ENCODE measurements at regions not wholly inside any gene's neighbourhood (a gene's known extent, or its start where the extent isn't known, plus 50 kb on each side); places are given as distances from the start of the nearest gene placed in this dataset.

DNA sequence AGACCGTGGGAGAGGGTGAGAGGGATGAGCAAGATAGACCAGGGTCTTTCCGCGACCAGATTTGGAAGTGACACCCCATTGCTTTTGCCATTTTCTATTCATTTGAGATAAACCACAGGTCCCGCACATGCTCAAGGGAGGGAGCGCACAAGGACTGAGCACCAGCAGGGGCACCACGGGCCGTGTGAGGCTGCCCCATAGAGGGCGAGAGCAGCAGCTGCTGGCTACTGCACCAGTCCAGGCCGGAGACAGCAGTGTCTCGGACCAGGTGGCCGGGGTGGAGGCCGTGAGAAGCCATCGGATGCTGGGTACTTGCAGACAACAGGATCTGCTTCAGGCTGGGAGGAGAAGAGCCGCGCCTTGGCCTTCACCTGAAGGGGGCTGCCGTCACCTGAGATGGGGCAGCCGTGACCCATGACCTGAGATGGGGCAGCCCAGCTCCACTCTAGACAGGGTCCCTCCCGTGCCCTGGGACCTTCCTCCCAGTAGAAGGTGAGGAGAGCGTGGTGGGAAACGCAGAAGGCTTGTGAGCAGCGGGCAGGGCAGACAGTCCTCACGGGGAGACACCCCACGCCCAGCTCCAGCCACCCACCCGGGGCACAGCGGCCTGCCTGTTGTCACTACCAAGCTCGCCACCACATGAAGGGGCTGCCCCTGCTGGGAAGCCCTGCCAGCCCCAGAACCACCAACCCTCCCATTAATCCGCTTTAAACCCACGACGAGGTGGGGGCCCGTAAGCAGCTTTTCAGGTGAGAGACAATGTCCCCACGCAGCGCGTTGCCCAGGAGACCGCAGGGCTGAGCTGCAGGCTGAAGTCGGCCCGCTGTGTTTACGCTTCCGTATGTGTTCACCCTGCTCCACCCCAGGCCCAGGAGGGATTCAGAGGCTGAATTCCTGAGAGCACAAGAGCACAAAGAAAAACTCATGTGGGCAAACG is 61.7 kb upstream of the FBRSL1 start:
- Histone ChIP-seq H3K36me3 (no peaks in the 10 kb centered on the region), H3K9me3 (peaks cover 4% of the 10 kb centered on the region; the same call in 1 of the 2 replicates), H3K4me3 (no peak overlapping the region), H3K27me3 (peaks cover 4% of the 10 kb centered on the region; the same call in 1 of the 2 replicates)
- no peak for DNase-seq

DNA sequence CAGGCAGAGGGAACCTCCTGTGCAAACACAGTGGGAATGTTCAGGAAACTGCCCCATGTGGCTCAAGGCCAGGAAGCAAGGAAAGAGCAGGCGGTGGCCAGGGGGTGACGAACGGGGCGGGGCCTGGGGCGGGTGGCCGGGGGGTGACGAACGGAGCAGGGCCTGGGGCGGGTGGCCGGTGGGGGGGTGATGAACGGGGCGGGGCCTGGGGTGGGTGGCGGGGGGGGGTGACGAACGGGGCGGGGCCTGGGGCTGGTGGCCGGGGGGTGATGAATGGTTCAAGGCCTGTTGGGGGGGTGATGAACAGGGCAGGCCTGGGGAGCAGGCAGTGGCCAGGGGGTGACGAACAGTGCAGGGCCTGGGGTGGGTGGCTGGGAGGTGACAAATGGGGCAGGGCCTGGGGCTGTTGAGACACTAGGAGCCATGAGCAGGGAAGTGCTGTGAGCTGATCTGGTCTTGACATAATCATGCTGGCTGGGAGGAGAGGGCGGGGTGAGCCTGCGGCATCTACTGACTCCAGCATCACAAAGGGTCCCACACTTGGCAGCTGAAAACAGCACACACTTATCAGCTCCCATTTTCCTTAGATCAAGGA is 62.7 kb upstream of the FBRSL1 start:
- Histone ChIP-seq H3K27me3 (peaks cover 14% of the 10 kb centered on the region), H3K9me3 (peaks cover 8% of the 10 kb centered on the region; the same call in 1 of the 2 replicates), H3K36me3 (no peaks in the 10 kb centered on the region), H3K4me3 (no peak overlapping the region)
- no peak for DNase-seq

DNA sequence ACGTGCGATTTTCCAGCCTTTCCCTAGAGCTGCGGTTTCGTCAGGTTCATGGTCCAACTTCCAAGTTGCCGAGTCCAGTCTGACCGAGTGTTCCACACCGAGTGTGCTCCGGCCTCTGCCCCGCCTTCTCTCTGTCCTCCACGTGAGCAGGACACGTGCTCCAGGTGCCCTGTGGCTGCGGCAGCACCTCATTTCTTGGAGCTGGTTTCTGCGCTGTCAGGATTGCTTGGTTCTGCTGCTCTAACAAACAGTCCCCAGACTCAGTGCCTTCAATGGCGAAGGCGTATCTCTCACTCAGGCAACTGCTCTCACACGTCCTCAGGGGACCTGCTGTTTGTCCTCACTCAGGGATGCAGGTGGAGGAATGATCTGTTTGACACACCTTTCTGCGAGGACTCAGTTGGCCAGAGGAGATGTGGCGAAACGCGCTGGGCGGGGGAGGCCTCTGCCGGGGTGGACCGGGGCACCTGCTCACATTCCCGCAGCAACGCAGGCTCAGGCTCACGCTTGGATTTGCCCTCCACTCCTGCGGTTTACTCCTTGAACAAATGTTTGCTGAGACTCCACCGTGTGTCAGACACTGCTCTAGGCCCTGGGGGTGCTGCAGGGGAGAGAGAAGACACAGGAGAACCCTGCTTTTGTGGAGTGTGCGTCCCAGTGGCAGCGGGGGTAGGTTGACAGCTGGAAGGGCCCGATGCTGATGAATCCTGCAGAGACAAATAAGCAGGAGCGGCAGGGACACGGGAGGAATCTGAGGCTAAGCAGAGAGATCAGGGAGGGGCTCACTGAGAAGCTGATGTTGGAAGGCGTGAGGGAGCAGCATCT is 63.4 kb upstream of the FBRSL1 start:
- Histone ChIP-seq H3K36me3 (no peaks in the 10 kb centered on the region), H3K9me3 (peaks cover 8% of the 10 kb centered on the region; the same call in 1 of the 2 replicates), H3K4me3 (no peak overlapping the region), H3K27me3 (peaks cover 21% of the 10 kb centered on the region)
- DNase-seq, result no peak

DNA sequence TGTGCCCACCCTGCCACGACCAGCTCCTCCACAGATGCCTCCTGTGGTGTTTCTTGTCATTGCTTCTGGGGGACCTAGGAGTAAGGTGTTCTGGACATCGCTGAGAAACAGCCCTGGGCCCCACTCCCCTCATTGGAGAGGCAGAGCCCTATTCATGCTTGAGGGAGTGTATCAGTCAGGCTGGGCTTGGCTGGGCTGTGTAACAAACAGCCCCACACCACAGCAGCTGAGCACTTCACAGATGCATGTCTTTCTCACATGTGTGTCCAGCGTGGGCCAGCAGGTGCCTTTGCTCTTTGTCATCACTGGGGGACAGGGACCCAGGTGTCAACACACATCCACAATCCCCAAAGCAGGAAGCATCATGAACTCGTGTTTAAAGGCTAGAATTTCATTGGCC is 65.1 kb upstream of the FBRSL1 start:
- Histone ChIP-seq H3K9me3 (peaks cover 8% of the 10 kb centered on the region; the same call in 1 of the 2 replicates), H3K27me3 (peaks cover 38% of the 10 kb centered on the region), H3K4me3 (no peak overlapping the region), H3K36me3 (no peaks in the 10 kb centered on the region)
- no peak for DNase-seq

DNA sequence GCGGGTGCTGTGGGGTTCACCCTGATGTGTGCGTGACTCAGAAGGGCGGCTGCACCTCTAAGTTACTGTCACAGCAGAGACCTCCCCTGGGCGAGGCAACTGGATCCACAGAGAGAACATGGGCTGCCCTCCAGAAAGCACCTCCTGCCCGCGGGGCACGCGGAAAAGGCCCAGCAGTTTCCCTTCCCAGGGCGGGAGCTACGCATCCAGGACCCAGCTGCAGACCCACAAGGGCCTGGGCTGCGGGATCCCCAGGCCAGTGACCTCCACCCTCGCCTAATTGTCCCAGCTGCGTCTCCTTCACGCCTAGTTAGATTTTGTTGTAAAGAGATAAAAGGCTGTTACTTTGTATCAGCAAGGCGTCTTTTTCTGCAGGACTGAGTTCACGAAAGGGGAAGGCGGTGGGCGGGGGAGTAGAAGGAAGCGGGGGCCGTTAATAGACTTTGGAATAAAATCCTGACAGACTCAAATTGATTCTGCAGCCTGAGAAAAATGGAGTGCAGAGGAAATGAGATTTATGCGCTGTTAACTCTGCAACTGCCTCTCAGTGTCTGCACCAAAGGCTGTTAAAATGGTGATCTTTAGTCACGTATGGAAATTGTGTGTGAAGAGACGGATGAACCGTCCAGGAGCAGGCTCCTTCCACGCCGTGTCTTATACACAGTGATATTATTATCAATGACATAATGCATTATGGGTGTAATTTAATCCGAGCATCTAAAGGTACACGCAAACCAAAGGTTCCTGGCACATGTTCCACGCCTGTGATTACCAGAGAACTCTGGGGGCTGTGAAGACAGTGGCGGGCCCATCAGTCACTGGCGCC is 65.9 kb upstream of the FBRSL1 start:
- H3K36me3 ChIP-seq, result no peaks in the 10 kb centered on the region

DNA sequence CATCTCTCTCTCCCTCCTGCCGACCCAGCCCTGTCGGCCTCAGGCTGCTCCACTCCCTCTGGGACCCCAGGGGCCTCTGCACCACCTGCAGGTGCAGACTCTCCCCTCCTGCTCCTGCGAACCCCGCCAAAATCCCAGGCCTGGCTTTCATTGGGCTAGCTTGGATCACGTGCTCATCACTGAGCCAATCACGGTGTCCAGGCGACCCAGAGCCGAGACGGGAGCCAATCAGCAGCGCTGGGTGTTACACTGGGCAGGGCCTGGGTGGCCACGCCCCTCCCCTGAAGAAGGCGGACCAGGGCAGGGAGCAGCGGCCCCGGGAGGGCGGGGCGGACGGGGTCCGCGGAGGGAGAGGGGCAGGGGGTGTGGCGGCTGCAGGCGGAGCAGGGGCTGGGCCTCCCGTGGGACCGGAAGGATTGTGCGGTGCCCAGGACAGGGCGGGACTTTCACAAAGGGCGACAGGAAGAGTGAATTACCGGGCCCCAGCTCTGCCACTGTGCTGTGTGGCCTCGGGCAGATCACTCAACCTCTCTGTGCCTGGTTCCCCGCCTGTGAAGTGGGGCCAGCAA is 66.6 kb upstream of the FBRSL1 start:
- H3K27me3 ChIP-seq, result peaks cover 53% of the 10 kb centered on the region
- H3K36me3 ChIP-seq, result no peaks in the 10 kb centered on the region
- H3K9me3 ChIP-seq, result peaks cover 8% of the 10 kb centered on the region; the same call in 1 of the 2 replicates
- peak; percentile 55 for DNase-seq
- H3K4me3 ChIP-seq, result no peak overlapping the region

More for the DNA sequence above, 65.9 kb upstream of the FBRSL1 start:
- no peak overlapping the region for H3K4me3 ChIP-seq
- DNase-seq, result no peak
- peaks cover 8% of the 10 kb centered on the region; the same call in 1 of the 2 replicates for H3K9me3 ChIP-seq
- H3K27me3 ChIP-seq, result peaks cover 46% of the 10 kb centered on the region

DNA sequence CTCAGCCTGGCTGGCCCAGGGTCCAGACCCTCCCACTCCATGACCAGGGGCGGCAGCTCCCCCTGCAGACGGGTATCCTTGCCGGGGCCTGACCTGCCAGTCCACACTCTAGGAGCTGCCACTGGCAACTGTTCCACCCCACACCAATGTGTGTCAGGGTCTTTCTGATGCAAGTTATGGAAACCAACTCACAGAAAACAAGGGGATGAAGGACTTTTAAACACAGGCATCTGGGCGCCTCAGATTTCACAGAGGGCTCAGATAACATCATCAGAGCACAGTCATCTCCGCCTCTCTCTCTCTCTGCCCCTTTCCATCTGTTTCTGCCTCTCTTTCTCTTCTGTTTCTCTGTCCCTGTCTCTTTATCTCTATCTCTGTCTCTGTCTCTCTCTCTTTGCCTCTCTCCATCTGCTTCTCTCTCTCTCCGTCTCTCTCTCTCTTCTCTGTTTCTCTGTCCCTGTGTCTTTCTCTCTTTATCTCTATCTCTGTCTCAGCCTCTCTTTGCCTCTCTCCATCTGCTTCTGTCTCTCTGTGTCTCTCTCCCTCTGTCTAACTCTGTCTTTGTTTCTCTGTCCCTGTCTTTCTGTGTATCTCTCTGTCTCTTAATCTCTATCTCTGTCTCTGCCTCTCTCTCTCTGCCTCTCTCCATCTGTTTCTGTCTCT is 67.4 kb upstream of the FBRSL1 start:
- H3K9me3 ChIP-seq, result peaks cover 8% of the 10 kb centered on the region; the same call in 1 of the 2 replicates

DNA sequence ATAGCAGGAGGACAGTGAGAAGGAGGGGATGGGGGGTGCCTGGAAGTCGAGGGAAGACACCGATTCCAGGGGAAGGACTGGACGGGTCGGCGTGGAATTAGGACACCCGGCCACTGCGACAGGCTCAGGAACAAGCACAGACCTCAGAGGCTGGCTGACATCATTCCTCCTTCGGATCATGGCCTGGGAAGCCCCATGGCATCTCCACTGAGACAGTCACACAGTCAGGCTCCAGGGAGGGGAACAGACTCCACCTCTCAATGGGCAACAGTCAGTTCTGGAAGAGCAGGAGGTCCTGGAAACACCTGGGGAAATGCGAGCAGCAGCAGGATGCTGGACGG is 67.9 kb upstream of the FBRSL1 start:
- H3K36me3 ChIP-seq, result no peaks in the 10 kb centered on the region

More for the DNA sequence above, 67.4 kb upstream of the FBRSL1 start:
- Histone ChIP-seq H3K36me3 (no peaks in the 10 kb centered on the region), H3K27me3 (peaks cover 59% of the 10 kb centered on the region), H3K4me3 (no peak overlapping the region)
- DNase-seq, result no peak

DNA sequence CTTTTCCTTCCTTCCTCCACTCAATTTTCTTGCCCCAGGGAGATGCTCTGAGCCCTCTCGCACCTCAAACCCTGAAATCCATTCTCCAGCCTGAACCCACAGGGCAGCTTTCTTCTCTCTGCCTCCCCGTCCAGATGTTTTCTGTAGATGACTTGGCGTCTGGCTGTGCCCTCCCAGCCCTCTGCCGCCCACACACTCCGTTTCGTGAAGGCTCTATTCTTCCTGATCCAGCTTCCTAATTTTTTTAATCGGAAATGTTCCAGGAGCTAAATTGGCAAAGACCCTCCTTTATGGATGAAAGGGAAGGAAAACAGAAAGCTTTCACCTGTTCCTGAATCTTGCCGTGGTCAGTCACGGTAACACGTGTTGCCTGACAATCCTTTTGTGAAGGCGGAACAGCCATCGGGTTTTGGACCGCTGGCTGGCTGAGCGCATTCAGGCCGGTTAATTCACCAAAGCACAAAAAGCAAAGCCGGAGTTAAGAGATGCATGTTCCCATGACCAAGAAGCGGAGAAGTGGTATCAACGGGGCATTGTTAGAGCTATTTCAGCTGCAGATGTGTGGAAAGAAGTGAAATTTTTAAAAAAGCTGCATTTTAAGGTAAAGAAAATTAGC is 70.2 kb upstream of the FBRSL1 start:
- peaks cover 62% of the 10 kb centered on the region for H3K27me3 ChIP-seq
- H3K4me3 ChIP-seq, result no peak overlapping the region
- peaks cover 7% of the 10 kb centered on the region; the same call in 1 of the 2 replicates for H3K9me3 ChIP-seq
- DNase-seq, result peak; percentile 42
- no peaks in the 10 kb centered on the region for H3K36me3 ChIP-seq

More for the DNA sequence above, 67.9 kb upstream of the FBRSL1 start:
- H3K4me3 ChIP-seq, result no peak overlapping the region
- H3K27me3 ChIP-seq, result peaks cover 59% of the 10 kb centered on the region
- DNase-seq, result no peak
- H3K9me3 ChIP-seq, result peaks cover 8% of the 10 kb centered on the region; the same call in 1 of the 2 replicates

DNA sequence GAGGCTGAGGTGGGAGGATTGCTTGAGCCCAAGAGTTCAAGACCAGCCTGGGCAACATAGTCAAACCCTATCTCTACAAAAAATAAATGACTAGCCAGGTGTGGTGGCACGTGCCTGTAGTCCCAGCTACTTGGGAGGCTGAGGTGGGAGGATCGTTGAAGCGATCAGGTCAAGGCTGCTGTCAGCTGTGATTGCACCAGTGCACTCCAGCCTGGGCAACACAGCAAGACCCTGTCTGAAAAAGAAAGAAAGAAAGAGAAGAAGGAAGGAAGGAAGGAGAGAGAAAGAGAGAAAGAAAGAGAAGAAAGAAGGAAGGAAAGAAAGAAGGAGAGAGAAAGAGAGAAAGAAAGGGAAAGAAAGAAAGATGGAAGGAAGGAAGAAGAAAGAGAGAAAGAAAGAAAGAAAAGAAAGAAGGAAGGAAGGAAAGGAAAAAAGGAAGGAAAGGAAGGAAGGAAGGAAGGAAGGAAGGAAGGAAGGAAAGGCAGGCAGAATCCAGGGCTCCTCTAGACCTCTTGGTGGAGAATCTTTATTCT is 71.5 kb upstream of the FBRSL1 start:
- Histone ChIP-seq H3K36me3 (no peaks in the 10 kb centered on the region), H3K27me3 (peaks cover 67% of the 10 kb centered on the region), H3K9me3 (0 out of 2 replicates have a peak, but pooled peaks cover 6% of the 10 kb centered on the region), H3K4me3 (no peak overlapping the region)
- no peak for DNase-seq

DNA sequence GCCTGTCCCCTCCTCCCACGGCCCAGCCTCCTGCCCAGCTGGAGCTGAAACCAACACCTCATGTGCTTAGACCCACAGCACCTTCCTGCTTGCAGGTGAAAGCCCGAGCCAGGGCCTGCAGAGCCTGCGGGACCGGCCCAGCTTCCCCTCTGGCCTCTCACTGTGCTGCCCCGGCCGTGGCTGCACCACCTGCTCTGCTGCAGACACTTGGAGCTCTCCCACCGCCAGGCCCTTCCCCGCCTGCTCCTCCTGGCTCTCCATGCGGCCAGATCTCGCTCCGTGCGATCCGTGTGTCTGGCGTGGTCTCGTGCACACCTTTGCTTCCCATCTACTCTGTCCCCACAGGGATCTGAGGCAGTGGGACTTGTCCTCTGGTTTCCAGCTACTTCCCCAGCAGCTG is 72.2 kb upstream of the FBRSL1 start:
- DNase-seq, result no peak
- Histone ChIP-seq H3K27me3 (peaks cover 60% of the 10 kb centered on the region), H3K4me3 (no peak overlapping the region), H3K9me3 (0 out of 2 replicates have a peak, but pooled peaks cover under 1% of the 10 kb centered on the region), H3K36me3 (no peaks in the 10 kb centered on the region)

DNA sequence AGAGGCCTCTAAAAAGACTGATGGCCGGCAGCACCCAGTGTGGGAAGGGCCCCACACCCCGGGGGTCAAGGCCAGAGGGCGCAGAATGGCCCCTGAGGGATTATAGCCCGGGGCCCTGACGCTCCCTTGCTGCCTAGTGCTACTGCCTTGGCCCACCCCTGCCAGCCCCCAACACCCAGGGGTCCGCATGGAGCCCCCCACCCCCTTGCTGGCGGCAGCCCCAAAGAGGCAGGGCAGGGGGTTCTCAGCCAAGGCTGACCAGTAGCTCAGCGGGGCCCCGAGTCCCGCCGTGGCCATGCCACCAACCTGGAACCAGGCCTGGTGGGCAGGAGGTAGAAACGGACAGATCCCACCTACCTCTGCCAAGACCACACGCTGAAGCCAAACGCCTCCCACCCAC is 73.1 kb upstream of the FBRSL1 start:
- H3K36me3 ChIP-seq, result no peaks in the 10 kb centered on the region
- H3K4me3 ChIP-seq, result no peak overlapping the region
- H3K9me3 ChIP-seq, result no peaks in the 10 kb centered on the region
- no peak for DNase-seq
- peaks cover 51% of the 10 kb centered on the region for H3K27me3 ChIP-seq

DNA sequence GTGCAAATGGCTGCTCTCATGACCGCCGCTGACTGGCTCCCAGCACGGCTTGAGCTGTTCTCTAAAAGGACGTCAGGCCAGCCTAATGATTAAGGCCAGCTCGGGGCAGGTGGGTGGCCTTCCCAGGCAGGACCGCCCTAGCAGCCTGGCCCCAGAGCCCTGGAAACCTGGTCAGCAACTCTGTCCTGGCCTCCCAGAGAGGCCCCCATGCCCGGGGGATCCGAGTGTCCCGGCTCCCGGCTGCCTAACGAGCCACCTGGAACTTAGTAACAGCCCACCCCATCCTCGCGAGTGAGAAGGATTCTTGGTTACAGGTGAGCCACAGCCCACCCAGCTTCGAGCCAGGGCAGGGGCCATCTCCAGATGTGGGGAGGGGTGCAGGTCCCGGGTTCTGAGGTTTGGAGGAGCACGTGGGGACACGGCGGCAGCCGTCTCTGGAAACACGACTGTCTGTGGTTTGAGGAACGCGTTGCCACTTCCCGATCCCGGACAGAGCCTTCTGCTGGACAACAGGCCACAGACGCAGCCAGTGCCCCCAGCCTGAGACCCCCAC is 73.8 kb upstream of the FBRSL1 start:
- no peak overlapping the region for H3K4me3 ChIP-seq
- no peak for DNase-seq
- H3K9me3 ChIP-seq, result no peaks in the 10 kb centered on the region
- H3K27me3 ChIP-seq, result peaks cover 45% of the 10 kb centered on the region
- H3K36me3 ChIP-seq, result no peaks in the 10 kb centered on the region

DNA sequence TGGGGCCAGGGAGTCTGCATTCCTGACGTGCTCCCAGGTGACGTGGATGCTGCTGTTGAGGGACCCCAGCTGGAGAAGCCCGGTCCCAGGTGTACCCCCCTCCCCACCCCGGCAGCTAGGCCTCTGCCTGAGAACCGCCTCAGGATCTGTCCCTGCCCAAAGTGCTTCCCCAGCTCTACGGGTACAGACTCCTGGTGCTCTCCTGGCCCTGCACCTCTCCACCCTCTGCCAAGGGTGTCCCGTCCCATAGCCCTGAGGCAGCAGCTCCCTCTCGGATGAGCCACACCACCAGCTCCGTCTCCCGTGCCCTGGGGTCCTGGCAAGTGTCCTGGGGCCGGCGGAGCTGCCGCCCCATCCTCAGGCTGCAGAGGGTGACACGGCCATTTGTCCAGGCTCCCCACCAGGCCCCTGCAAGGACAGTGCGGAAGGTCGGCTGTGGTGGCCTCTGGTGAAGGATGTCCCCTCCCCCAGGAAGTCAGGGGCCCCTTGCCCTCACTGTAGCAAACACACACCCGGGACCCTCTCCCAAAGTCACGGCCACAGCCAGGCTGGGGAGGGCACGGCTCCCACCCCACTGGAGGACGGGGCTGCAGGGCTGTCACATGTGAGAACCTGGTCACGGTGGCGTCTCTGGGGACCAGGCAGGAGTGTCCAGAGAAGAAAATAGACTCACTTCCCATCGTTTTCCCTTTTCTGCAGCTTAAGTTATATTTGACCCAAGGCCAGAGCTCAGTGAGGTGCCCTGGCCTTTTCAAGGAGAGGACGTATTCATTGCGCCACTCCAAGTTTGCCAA is 74.4 kb upstream of the FBRSL1 start:
- Histone ChIP-seq H3K27me3 (peaks cover 38% of the 10 kb centered on the region), H3K36me3 (no peaks in the 10 kb centered on the region), H3K9me3 (no peaks in the 10 kb centered on the region), H3K4me3 (no peak overlapping the region)
- no peak for DNase-seq

Data from MG63 (cell line).